Liver (tissue), 8 donors: ENCODE measurements at regions not wholly inside any gene's neighbourhood (a gene's known extent, or its start where the extent isn't known, plus 50 kb on each side); places are given as distances from the start of the nearest gene placed in this dataset.

ENCODE experiments used
- DNase-seq: peaks from one replicate; pipeline ENCODE4 v3.0.0-alpha.2; 2017; ENCODE audit warnings: low spot score
- H3K27ac ChIP-seq, 2 donors: one replicate each; pipeline ENCODE4 v1.7.0; 2013; ENCODE audit warnings: inconsistent platforms in 2 of 2, low read length in 2 of 2, control low read depth in 1 of 2, low read depth in 1 of 2, mild to moderate bottlenecking in 1 of 2
- H3K27me3 ChIP-seq, 4 donors: one replicate each; pipeline versions ENCODE4 v1.6.1 to v1.7.0; 2013; ENCODE audit warnings: low read length in 3 of 4, inconsistent platforms in 1 of 4, mild to moderate bottlenecking in 1 of 4, moderate library complexity in 1 of 4; ENCODE audit not compliant: control insufficient read depth in 4 of 4, insufficient read depth in 4 of 4
- H3K36me3 ChIP-seq, 4 donors: one replicate each; pipeline versions ENCODE4 v1.6.1 to v1.7.0; 2013; ENCODE audit warnings: low read length in 3 of 4, mild to moderate bottlenecking in 3 of 4, low read depth in 1 of 4, moderate library complexity in 1 of 4; ENCODE audit not compliant: control insufficient read depth in 4 of 4, insufficient read depth in 3 of 4
- H3K4me1 ChIP-seq, 4 donors: one replicate each; pipeline versions ENCODE4 v1.6.1 to v1.7.0; 2013; ENCODE audit warnings: low read length in 3 of 4, mild to moderate bottlenecking in 3 of 4, moderate library complexity in 1 of 4; ENCODE audit not compliant: control insufficient read depth in 4 of 4, insufficient read depth in 4 of 4
- H3K4me3 ChIP-seq, 3 donors: one replicate each; pipeline versions ENCODE4 v1.6.1 to v1.7.0; 2013; ENCODE audit warnings: low read length in 3 of 3, control low read depth in 1 of 3, low read depth in 1 of 3, mild to moderate bottlenecking in 1 of 3
- H3K9ac ChIP-seq, 2 donors: one replicate each; pipeline ENCODE4 v1.7.0; 2013; ENCODE audit warnings: low read length in 2 of 2, mild to moderate bottlenecking in 2 of 2, moderate library complexity in 2 of 2, control low read depth in 1 of 2, low read depth in 1 of 2
- H3K9me3 ChIP-seq, 4 donors: one replicate each; pipeline versions ENCODE4 v1.6.1 to v1.7.0; 2013; ENCODE audit warnings: low read length in 3 of 4; ENCODE audit not compliant: control insufficient read depth in 4 of 4
- CTCF ChIP-seq: fragments of 150-350 bp; IDR thresholded peaks from 2 replicates; pipeline ENCODE4 v1.5.1; 2017; ENCODE audit warnings: improper control_type of control experiment, low read depth, low read length; ENCODE audit not compliant: missing input control
- EGR1 ChIP-seq, 2 donors: IDR thresholded peaks; 2 replicates each; pipeline ENCODE4 v1.6.1; 2016 to 2018; ENCODE audit warnings: antibody characterized with exemption in 2 of 2, low read depth in 2 of 2
- FOXA1 ChIP-seq: IDR thresholded peaks from 2 replicates; pipeline ENCODE4 v1.6.1; 2016; ENCODE audit warnings: antibody characterized with exemption
- FOXA2 ChIP-seq: IDR thresholded peaks from 2 replicates; pipeline ENCODE4 v1.6.1; 2016; ENCODE audit warnings: antibody characterized with exemption
- GABPA ChIP-seq, 2 donors: IDR thresholded peaks in 1 of 2; conservative IDR thresholded peaks in 1 of 2; 2 replicates each; pipeline ENCODE4 v1.6.1; 2016; ENCODE audit warnings: antibody characterized with exemption in 2 of 2, mild to moderate bottlenecking in 1 of 2, moderate library complexity in 1 of 2
- HNF4A ChIP-seq, 2 donors: conservative IDR thresholded peaks; 2 replicates each; pipeline ENCODE4 v1.6.1; 2016; ENCODE audit warnings: antibody characterized with exemption in 2 of 2, mild to moderate bottlenecking in 2 of 2
- HNF4G ChIP-seq: IDR thresholded peaks from 2 replicates; pipeline ENCODE4 v1.6.1; 2016; ENCODE audit warnings: antibody characterized with exemption
- JUND ChIP-seq, 2 donors: IDR thresholded peaks; 2 replicates each; pipeline ENCODE4 v1.6.1; 2016; ENCODE audit warnings: antibody characterized with exemption in 2 of 2
- MAX ChIP-seq: IDR thresholded peaks from 2 replicates; pipeline ENCODE4 v1.6.1; 2016; ENCODE audit warnings: antibody characterized with exemption
- RAD21 ChIP-seq, 2 donors: IDR thresholded peaks; 2 replicates each; pipeline ENCODE4 v1.6.1; 2016; ENCODE audit warnings: antibody characterized with exemption in 2 of 2, mild to moderate bottlenecking in 2 of 2
- REST ChIP-seq: IDR thresholded peaks from 2 replicates; pipeline ENCODE4 v1.6.1; 2016; ENCODE audit warnings: antibody characterized with exemption, mild to moderate bottlenecking
- RXRA ChIP-seq, 2 donors: IDR thresholded peaks; 2 replicates each; pipeline ENCODE4 v1.6.1; 2017 to 2018; ENCODE audit warnings: antibody characterized with exemption in 2 of 2, mild to moderate bottlenecking in 1 of 2
- SP1 ChIP-seq: IDR thresholded peaks from 2 replicates; pipeline ENCODE4 v1.6.1; 2018; ENCODE audit warnings: antibody characterized with exemption, mild to moderate bottlenecking
- TAF1 ChIP-seq: conservative IDR thresholded peaks from 2 replicates; pipeline ENCODE4 v1.6.1; 2016; ENCODE audit warnings: antibody characterized with exemption, mild to moderate bottlenecking
- YY1 ChIP-seq: IDR thresholded peaks from 2 replicates; pipeline ENCODE4 v1.6.1; 2016; ENCODE audit warnings: antibody characterized with exemption, mild to moderate bottlenecking
- ZBTB33 ChIP-seq: IDR thresholded peaks from 2 replicates; pipeline ENCODE4 v1.6.1; 2016; ENCODE audit warnings: antibody characterized with exemption
- WGBS: extraction: QIAGEN DNeasy Blood & Tissue Kit; methylation state at CpG from one replicate; pipeline ENCODE4 v1.1.7; 2013; 5-methylcytosine and 5-hydroxymethylcytosine counted together
- donor health status: healthy.
- donor health status: healthy.
- donor health status: healthy.
- donor health status: healthy.
- donor health status: healthy.

- TF ChIP-seq GABPA (IDR thresholded peaks at IDR 0.05 in 1 of 2, conservative IDR thresholded peaks at IDR 0.05 in 1 of 2) (no peak), MAX (no peak), FOXA2 (no peak), SP1 (no peak), EGR1 (IDR thresholded peaks at IDR 0.05; ENCODE audit: low read depth in 2 of 2) (no peak), HNF4G (no peak), RAD21 (IDR thresholded peaks at IDR 0.05) (no peak), HNF4A (conservative IDR thresholded peaks at IDR 0.05) (no peak), TAF1 (no peak), ZBTB33 (no peak), JUND (IDR thresholded peaks at IDR 0.05) (no peak), FOXA1 (no peak), REST (no peak), RXRA (IDR thresholded peaks at IDR 0.05) (no peak), CTCF (no peak), YY1 (no peak)
- WGBS = 86% methylated on average over 7 of the region's 7 CpGs
- Histone ChIP-seq H3K4me3 (no peak overlapping the region), H3K27me3 (no peaks in the 10 kb centered on the region), H3K9me3 (peaks cover 0 to 4% (median 3%) of the 10 kb centered on the region in 4 donors), H3K4me1 (no peaks in the 10 kb centered on the region), H3K27ac (no peak overlapping the region), H3K36me3 (no peaks in the 10 kb centered on the region), H3K9ac (no peak overlapping the region)
- DNase-seq = peak; percentile 23
Observed at GRCh38 chr2:237200462-237200861, 114.8 kb downstream of the COPS8 start.
